Right renal pelvis (tissue), 4 donors: ENCODE measurements at regions not wholly inside any gene's neighbourhood (a gene's known extent, or its start where the extent isn't known, plus 50 kb on each side); places are given as distances from the start of the nearest gene placed in this dataset.

Experiments
- DNase-seq, 4 donors: peaks; one replicate each; pipeline ENCODE4 v3.0.0-alpha.2; 2013; ENCODE audit warnings: low read depth in 4 of 4, low spot score in 3 of 4, missing footprints in 1 of 4

- no peak for DNase-seq
Observed at GRCh38 chr20:53839423-53840176, 230.8 kb downstream of the BCAS1 start.

GRCh38 chr20:53838311-53838868 lies 232.0 kb downstream of the BCAS1 start:
- no peak for DNase-seq

- DNase-seq = no peak
Observed at GRCh38 chr20:53837126-53837826, 233.1 kb downstream of the BCAS1 start.

- no peak for DNase-seq
Observed at GRCh38 chr20:53834749-53835148, 235.6 kb downstream of the BCAS1 start.

GRCh38 chr20:53834062-53834442 lies 236.3 kb downstream of the BCAS1 start:
- DNase-seq = no peak

GRCh38 chr20:53833333-53834061 lies 236.9 kb downstream of the BCAS1 start:
- DNase-seq = no peak

GRCh38 chr20:53832499-53832898 lies 237.9 kb downstream of the BCAS1 start:
- DNase-seq = no peak

- DNase-seq = no peak
Observed at GRCh38 chr20:53831812-53832211, 238.2 kb upstream of the ZNF217 start.

- DNase-seq = no peak
Observed at GRCh38 chr20:53831228-53831627, 237.6 kb upstream of the ZNF217 start.

- DNase-seq = peak in 2 of 4 donors; percentile 8 to 23
Observed at GRCh38 chr20:53829724-53830521, 236.3 kb upstream of the ZNF217 start.

- peak in 1 of 4 donors; percentile 7 for DNase-seq
Observed at GRCh38 chr20:53829255-53829723, 235.7 kb upstream of the ZNF217 start.

GRCh38 chr20:53828682-53829254 lies 235.1 kb upstream of the ZNF217 start:
- DNase-seq = peak in 3 of 4 donors; percentile 50 to 68 (median 61)

GRCh38 chr20:53828088-53828681 lies 234.5 kb upstream of the ZNF217 start:
- DNase-seq = peak in 2 of 4 donors; percentile 41 to 59

GRCh38 chr20:53827292-53828087 lies 233.9 kb upstream of the ZNF217 start:
- peak in 1 of 4 donors; percentile 23 for DNase-seq

GRCh38 chr20:53826597-53827291 lies 233.1 kb upstream of the ZNF217 start:
- peak in 2 of 4 donors; percentile 13 to 31 for DNase-seq

- DNase-seq = no peak
Observed at GRCh38 chr20:53826090-53826489, 232.5 kb upstream of the ZNF217 start.

GRCh38 chr20:53825282-53825681 lies 231.6 kb upstream of the ZNF217 start:
- DNase-seq = no peak

GRCh38 chr20:53824779-53825178 lies 231.1 kb upstream of the ZNF217 start:
- DNase-seq = no peak
